ENCODE measurements at regions not wholly inside any gene's neighbourhood (a gene's known extent, or its start where the extent isn't known, plus 50 kb on each side); places are given as distances from the start of the nearest gene placed in this dataset.

DNA sequence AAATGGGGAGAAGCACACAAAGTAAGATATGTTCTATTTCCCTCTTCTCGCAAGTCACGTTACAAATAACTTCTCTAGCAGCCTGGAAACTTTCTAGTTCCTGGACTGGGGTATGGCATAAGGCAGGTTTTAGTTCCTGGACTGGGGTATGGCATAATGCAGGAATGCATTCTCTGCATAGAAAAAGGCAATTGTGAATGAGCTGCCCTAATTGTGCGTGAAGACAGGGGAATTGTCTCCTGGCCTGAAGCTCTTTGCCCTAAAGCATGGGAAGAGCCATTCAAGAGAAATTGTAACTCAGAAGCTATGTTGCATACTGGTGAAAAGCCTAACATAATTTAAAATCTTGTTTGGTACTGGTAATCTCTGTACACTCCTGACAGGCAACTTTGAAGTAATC, 54.3 kb upstream of the CBLB start:
- CTCF ChIA-PET = no interaction called here

DNA sequence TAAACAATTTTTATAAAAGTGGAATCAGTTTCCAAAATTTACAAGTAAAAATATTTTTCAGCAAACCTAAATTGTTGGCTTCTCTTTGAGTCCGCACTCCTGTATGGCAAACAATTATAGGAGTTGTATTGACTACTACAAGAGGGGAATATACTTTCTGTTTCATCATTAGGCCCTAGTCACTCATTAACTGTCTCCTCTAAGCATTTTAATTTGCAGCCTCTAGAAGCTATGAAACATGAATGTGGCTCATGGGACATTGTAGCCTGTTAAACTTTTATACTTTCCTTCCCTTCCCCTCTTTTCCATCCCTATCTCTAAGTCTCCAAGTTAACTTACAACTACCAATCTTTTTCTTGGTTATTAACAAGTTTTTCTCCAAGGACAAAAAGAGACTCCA, 58.9 kb upstream of the CBLB start:
- no TSS peak for BruUV-seq (replicated peaks)
- H3K27ac Mint-ChIP-seq (ENCODE audit: low read depth, unreplicated experiment) = no peak overlapping the region
- ChIA-PET POLR2A (no interaction called here), CTCF (no interaction called here)
- no peaks in the 10 kb centered on the region for H3K4me1 Mint-ChIP-seq (ENCODE audit: insufficient read depth, unreplicated experiment)
- H3K9me3 Mint-ChIP-seq (ENCODE audit: unreplicated experiment) = no peaks in the 10 kb centered on the region
- intact Hi-C loops (cut with micrococcal nuclease) = no loop called here
- TF ChIP-seq, protein P1, sequence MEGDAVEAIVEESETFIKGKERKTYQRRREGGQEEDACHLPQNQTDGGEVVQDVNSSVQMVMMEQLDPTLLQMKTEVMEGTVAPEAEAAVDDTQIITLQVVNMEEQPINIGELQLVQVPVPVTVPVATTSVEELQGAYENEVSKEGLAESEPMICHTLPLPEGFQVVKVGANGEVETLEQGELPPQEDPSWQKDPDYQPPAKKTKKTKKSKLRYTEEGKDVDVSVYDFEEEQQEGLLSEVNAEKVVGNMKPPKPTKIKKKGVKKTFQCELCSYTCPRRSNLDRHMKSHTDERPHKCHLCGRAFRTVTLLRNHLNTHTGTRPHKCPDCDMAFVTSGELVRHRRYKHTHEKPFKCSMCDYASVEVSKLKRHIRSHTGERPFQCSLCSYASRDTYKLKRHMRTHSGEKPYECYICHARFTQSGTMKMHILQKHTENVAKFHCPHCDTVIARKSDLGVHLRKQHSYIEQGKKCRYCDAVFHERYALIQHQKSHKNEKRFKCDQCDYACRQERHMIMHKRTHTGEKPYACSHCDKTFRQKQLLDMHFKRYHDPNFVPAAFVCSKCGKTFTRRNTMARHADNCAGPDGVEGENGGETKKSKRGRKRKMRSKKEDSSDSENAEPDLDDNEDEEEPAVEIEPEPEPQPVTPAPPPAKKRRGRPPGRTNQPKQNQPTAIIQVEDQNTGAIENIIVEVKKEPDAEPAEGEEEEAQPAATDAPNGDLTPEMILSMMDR (IDR thresholded peaks at IDR 0.05; ENCODE audit: unreplicated experiment) = no peak
- H3K36me3 Mint-ChIP-seq (ENCODE audit: insufficient read depth, unreplicated experiment) = no peaks in the 10 kb centered on the region
- H3K27me3 Mint-ChIP-seq (ENCODE audit: insufficient read depth, unreplicated experiment) = no peaks in the 10 kb centered on the region
- DNase-seq (ENCODE audit: unreplicated experiment) = no peak
- no peak overlapping the region for H3K4me3 Mint-ChIP-seq (ENCODE audit: unreplicated experiment)

More for the DNA sequence above, 54.3 kb upstream of the CBLB start:
- peaks cover 20% of the 10 kb centered on the region for H3K9me3 Mint-ChIP-seq (ENCODE audit: unreplicated experiment)
- DNase-seq (ENCODE audit: unreplicated experiment) = no peak
- TF ChIP-seq, protein P1 (IDR thresholded peaks at IDR 0.05; ENCODE audit: unreplicated experiment) = no peak
- H3K27ac Mint-ChIP-seq (ENCODE audit: low read depth, unreplicated experiment) = no peak overlapping the region
- intact Hi-C loops (cut with micrococcal nuclease) = no loop called here
- no TSS peak for BruUV-seq (replicated peaks)
- no peaks in the 10 kb centered on the region for H3K4me1 Mint-ChIP-seq (ENCODE audit: insufficient read depth, unreplicated experiment)
- POLR2A ChIA-PET = interaction anchor here (0.9 kb wide), 1 partner anchor 55 kb away, joined by 3 read pairs; no protein-coding TSS in a partner anchor
- no peaks in the 10 kb centered on the region for H3K36me3 Mint-ChIP-seq (ENCODE audit: insufficient read depth, unreplicated experiment)
- no peak overlapping the region for H3K4me3 Mint-ChIP-seq (ENCODE audit: unreplicated experiment)
- no peaks in the 10 kb centered on the region for H3K27me3 Mint-ChIP-seq (ENCODE audit: insufficient read depth, unreplicated experiment)

- BruUV-seq (replicated peaks) = no TSS peak
- no peaks in the 10 kb centered on the region for H3K9me3 Mint-ChIP-seq (ENCODE audit: unreplicated experiment)
- no peaks in the 10 kb centered on the region for H3K4me1 Mint-ChIP-seq (ENCODE audit: insufficient read depth, unreplicated experiment)
- DNase-seq (ENCODE audit: unreplicated experiment) = no peak
- no peaks in the 10 kb centered on the region for H3K36me3 Mint-ChIP-seq (ENCODE audit: insufficient read depth, unreplicated experiment)
- POLR2A ChIA-PET = interaction anchor here (0.6 kb wide), 1 partner anchor 23 kb away, joined by 3 read pairs; no protein-coding TSS in a partner anchor
- no peak overlapping the region for H3K4me3 Mint-ChIP-seq (ENCODE audit: unreplicated experiment)
- H3K27me3 Mint-ChIP-seq (ENCODE audit: insufficient read depth, unreplicated experiment) = no peaks in the 10 kb centered on the region
- TF ChIP-seq, protein P1 (IDR thresholded peaks at IDR 0.05; ENCODE audit: unreplicated experiment) = no peak
- CTCF ChIA-PET = no interaction called here
- intact Hi-C loops (cut with micrococcal nuclease) = no loop called here
- no peak overlapping the region for H3K27ac Mint-ChIP-seq (ENCODE audit: low read depth, unreplicated experiment)
Measured at GRCh38 chr3:105930733-105931132, 61.9 kb upstream of the CBLB start.

DNA sequence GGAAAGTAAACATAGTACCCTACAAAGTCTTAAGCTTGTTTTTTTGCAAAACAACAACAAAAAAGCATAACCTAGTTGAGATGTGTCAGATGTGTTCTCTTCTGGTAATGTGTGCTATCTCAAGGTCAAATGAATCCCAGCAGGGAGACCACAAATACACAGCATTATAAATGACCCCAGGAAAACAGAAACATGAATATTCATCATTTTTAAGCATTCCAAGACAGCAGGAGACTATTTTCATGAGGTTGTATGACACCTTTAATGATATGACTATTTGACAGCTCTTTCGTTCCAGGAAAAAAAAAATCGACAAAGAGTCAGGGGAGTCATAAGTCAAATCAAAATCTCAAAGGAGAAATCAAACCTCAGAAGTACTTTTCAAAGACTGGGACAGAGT, 62.7 kb upstream of the CBLB start:
- POLR2A ChIA-PET = no interaction called here
- intact Hi-C loops (cut with micrococcal nuclease) = no loop called here
- no peaks in the 10 kb centered on the region for H3K27me3 Mint-ChIP-seq (ENCODE audit: insufficient read depth, unreplicated experiment)
- H3K27ac Mint-ChIP-seq (ENCODE audit: low read depth, unreplicated experiment) = no peak overlapping the region
- BruUV-seq (replicated peaks) = no TSS peak
- no peak for DNase-seq (ENCODE audit: unreplicated experiment)
- H3K36me3 Mint-ChIP-seq (ENCODE audit: insufficient read depth, unreplicated experiment) = no peaks in the 10 kb centered on the region
- CTCF ChIA-PET = no interaction called here
- TF ChIP-seq, protein P1 (IDR thresholded peaks at IDR 0.05; ENCODE audit: unreplicated experiment) = no peak
- no peaks in the 10 kb centered on the region for H3K9me3 Mint-ChIP-seq (ENCODE audit: unreplicated experiment)
- no peak overlapping the region for H3K4me3 Mint-ChIP-seq (ENCODE audit: unreplicated experiment)
- H3K4me1 Mint-ChIP-seq (ENCODE audit: insufficient read depth, unreplicated experiment) = no peaks in the 10 kb centered on the region
